AG04450 (cell line): ENCODE measurements at regions not wholly inside any gene's neighbourhood (a gene's known extent, or its start where the extent isn't known, plus 50 kb on each side); places are given as distances from the start of the nearest gene placed in this dataset.

Source experiments
- CTCF ChIA-PET: fragments of 300-600, 350-600 bp; formaldehyde crosslinking; extraction: SDS; loops from one replicate; lab custom pipeline; 2022; ENCODE audit warnings: antibody characterized with exemption, inconsistent platforms; lab: Charles Lee
- POLR2A ChIA-PET: fragments of 350-600 bp; formaldehyde crosslinking; extraction: SDS; loops from one replicate; lab custom pipeline; 2021; ENCODE audit warnings: antibody characterized with exemption, inconsistent platforms; lab: Yijun Ruan, JAX
- DNase-seq: peaks from one replicate; pipeline ENCODE4 v3.0.0-alpha.2; 2011; ENCODE audit warnings: low read depth, low spot score
- H3K27ac ChIP-seq: one replicate; pipeline ENCODE4 v1.5.1; 2012; ENCODE audit warnings: low read depth, low read length, control low read depth
- H3K27me3 ChIP-seq: one replicate; pipeline ENCODE4 v1.6.0; 2012; ENCODE audit warnings: low read length; ENCODE audit not compliant: control insufficient read depth, insufficient read depth
- H3K4me3 ChIP-seq: 2 replicates; pipeline ENCODE4 v1.5.1; 2011; ENCODE audit warnings: mild to moderate bottlenecking, low read depth, low read length, control low read depth
- H3K9me3 ChIP-seq: 2 replicates; pipeline ENCODE4 v1.5.1; 2012; ENCODE audit warnings: low read length; ENCODE audit not compliant: control insufficient read depth, insufficient read depth
- CTCF ChIP-seq: IDR thresholded peaks from 2 replicates; pipeline ENCODE4 v1.5.1; 2011; ENCODE audit warnings: low read depth, low read length, control low read depth, inconsistent platforms

GRCh38 chr2:206845877-206846276 lies 80.5 kb downstream of the FASTKD2 start:
- Histone ChIP-seq H3K27ac (no peak overlapping the region), H3K4me3 (no peak overlapping the region), H3K27me3 (no peaks in the 10 kb centered on the region), H3K9me3 (no peaks in the 10 kb centered on the region)
- DNase-seq = no peak
- ChIA-PET POLR2A (no interaction called here), CTCF (interaction anchor here (0.7 kb wide), 1 partner anchor 70 kb away, joined by 5 read pairs; no protein-coding TSS in a partner anchor)
- no peak for TF ChIP-seq CTCF

- Histone ChIP-seq H3K4me3 (no peak overlapping the region), H3K9me3 (no peaks in the 10 kb centered on the region), H3K27ac (no peak overlapping the region), H3K27me3 (no peaks in the 10 kb centered on the region)
- ChIA-PET CTCF (no interaction called here), POLR2A (no interaction called here)
- DNase-seq = no peak
- no peak for TF ChIP-seq CTCF
Observed at GRCh38 chr2:206846331-206846730, 80.9 kb downstream of the FASTKD2 start.

- TF ChIP-seq CTCF = no peak
- ChIA-PET CTCF (no interaction called here), POLR2A (no interaction called here)
- Histone ChIP-seq H3K9me3 (no peaks in the 10 kb centered on the region), H3K27me3 (no peaks in the 10 kb centered on the region), H3K27ac (no peak overlapping the region), H3K4me3 (no peak overlapping the region)
- no peak for DNase-seq
Observed at GRCh38 chr2:206846981-206847834, 81.8 kb downstream of the FASTKD2 start.

GRCh38 chr2:206850369-206850768 lies 85.0 kb downstream of the FASTKD2 start:
- no peak for TF ChIP-seq CTCF
- H3K4me3 ChIP-seq = no peak overlapping the region
- no peaks in the 10 kb centered on the region for H3K27me3 ChIP-seq
- ChIA-PET CTCF (interaction anchor here (0.8 kb wide), 1 partner anchor 68 kb away, joined by 3 read pairs; no protein-coding TSS in a partner anchor), POLR2A (no interaction called here)
- H3K9me3 ChIP-seq = no peaks in the 10 kb centered on the region
- no peak for DNase-seq
- no peak overlapping the region for H3K27ac ChIP-seq

- no peak overlapping the region for H3K4me3 ChIP-seq
- no peak for TF ChIP-seq CTCF
- POLR2A ChIA-PET = no interaction called here
- CTCF ChIA-PET = no interaction called here
- no peaks in the 10 kb centered on the region for H3K9me3 ChIP-seq
- H3K27ac ChIP-seq = no peak overlapping the region
- no peaks in the 10 kb centered on the region for H3K27me3 ChIP-seq
- DNase-seq = no peak
Observed at GRCh38 chr2:206851521-206851920, 86.1 kb downstream of the FASTKD2 start.
